HEK293 (cell line): ENCODE measurements at regions not wholly inside any gene's neighbourhood (a gene's known extent, or its start where the extent isn't known, plus 50 kb on each side); places are given as distances from the start of the nearest gene placed in this dataset.

ENCODE experiments used
- CTCF ChIA-PET: fragments of 350-600 bp; formaldehyde crosslinking; extraction: SDS; loops from one replicate; lab custom pipeline; 2021; ENCODE audit warnings: antibody characterized with exemption; lab: Yijun Ruan, JAX
- POLR2A ChIA-PET: fragments of 300-600 bp; formaldehyde crosslinking; extraction: SDS; loops from one replicate; lab custom pipeline; 2020; ENCODE audit warnings: antibody characterized with exemption, inconsistent platforms; lab: Yijun Ruan, JAX
- H3K27ac ChIP-seq: fragments of 200-500 bp; sonication (Bioruptor generic); 2 replicates; pipeline ENCODE4 v1.5.1; 2014; ENCODE audit warnings: low read depth, low read length, control low read depth, inconsistent platforms; ENCODE audit errors: extremely low read depth
- H3K36me3 ChIP-seq, 2 experiments: fragments of 200-500 bp in 1 of 2; sonication (Bioruptor generic) in 1 of 2; 1 replicate in 1 of 2; 2 replicates in 1 of 2; pipeline ENCODE4 v1.5.1; 2014 to 2017; ENCODE audit warnings: inconsistent platforms in 2 of 2, low read length in 2 of 2; ENCODE audit not compliant: control insufficient read depth in 2 of 2, insufficient read depth in 1 of 2
- H3K4me1 ChIP-seq: fragments of 200-500 bp; sonication (Bioruptor generic); 2 replicates; pipeline ENCODE4 v1.5.1; 2014; ENCODE audit warnings: mild to moderate bottlenecking, low read length, inconsistent platforms; ENCODE audit not compliant: control insufficient read depth, insufficient read depth
- H3K4me3 ChIP-seq: 2 replicates; pipeline ENCODE4 v1.5.1; 2011; ENCODE audit warnings: low read depth, mild to moderate bottlenecking, control low read depth, low read length, moderate library complexity
- H3K9me3 ChIP-seq: fragments of 200-500 bp; sonication (Bioruptor generic); 2 replicates; pipeline ENCODE4 v1.5.1; 2014; ENCODE audit warnings: low read depth, low read length, inconsistent platforms; ENCODE audit not compliant: control insufficient read depth, insufficient read depth
- GLIS1 ChIP-seq: fragments of 450-650 bp; formaldehyde crosslinking; IDR thresholded peaks from 2 replicates; pipeline ENCODE4 v1.5.1; 2016; ENCODE audit warnings: missing biosample characterization, missing genetic modification characterization
- KLF8 ChIP-seq: fragments of 450-650 bp; formaldehyde crosslinking; IDR thresholded peaks from 2 replicates; pipeline ENCODE4 v1.5.1; 2016; ENCODE audit warnings: missing biosample characterization, missing genetic modification characterization
- MZF1 ChIP-seq: fragments of 450-650 bp; formaldehyde crosslinking; IDR thresholded peaks from 2 replicates; pipeline ENCODE4 v1.5.1; 2017; ENCODE audit warnings: missing biosample characterization, missing genetic modification characterization, borderline replicate concordance
- PRDM2 ChIP-seq: fragments of 450-650 bp; formaldehyde crosslinking; IDR thresholded peaks from 2 replicates; pipeline ENCODE4 v1.5.1; 2016; ENCODE audit warnings: missing biosample characterization, missing genetic modification characterization, borderline replicate concordance
- ZNF112 ChIP-seq: fragments of 450-650 bp; formaldehyde crosslinking; IDR thresholded peaks from 2 replicates; pipeline ENCODE4 v1.5.0; 2017; ENCODE audit warnings: missing biosample characterization, missing genetic modification characterization
- ZNF140 ChIP-seq: fragments of 450-650 bp; formaldehyde crosslinking; IDR thresholded peaks from 2 replicates; pipeline ENCODE4 v1.5.1; 2016; ENCODE audit warnings: missing biosample characterization, missing genetic modification characterization
- ZNF175 ChIP-seq: fragments of 450-650 bp; formaldehyde crosslinking; IDR thresholded peaks from 2 replicates; pipeline ENCODE4 v1.5.1; 2016; ENCODE audit warnings: missing biosample characterization, missing genetic modification characterization
- ZNF19 ChIP-seq: fragments of 450-650 bp; formaldehyde crosslinking; IDR thresholded peaks from 2 replicates; pipeline ENCODE4; 2016; ENCODE audit warnings: missing biosample characterization, missing genetic modification characterization, low read depth
- ZNF223 ChIP-seq: fragments of 450-650 bp; formaldehyde crosslinking; IDR thresholded peaks from 2 replicates; pipeline ENCODE4 v1.5.1; 2016; ENCODE audit warnings: missing biosample characterization, missing genetic modification characterization
- ZNF335 ChIP-seq: fragments of 450-650 bp; formaldehyde crosslinking; conservative IDR thresholded peaks from 2 replicates; pipeline ENCODE4 v1.5.1; 2016; ENCODE audit warnings: missing biosample characterization, missing genetic modification characterization
- ZNF366 ChIP-seq: fragments of 450-650 bp; formaldehyde crosslinking; conservative IDR thresholded peaks from 2 replicates; pipeline ENCODE4 v1.5.1; 2016; ENCODE audit warnings: missing biosample characterization, missing genetic modification characterization
- ZNF391 ChIP-seq: fragments of 450-650 bp; formaldehyde crosslinking; IDR thresholded peaks from 2 replicates; pipeline ENCODE4 v1.5.1; 2016; ENCODE audit warnings: low read depth, missing biosample characterization, missing genetic modification characterization, borderline replicate concordance
- ZNF488 ChIP-seq: fragments of 450-650 bp; formaldehyde crosslinking; IDR thresholded peaks from 2 replicates; pipeline ENCODE4 v1.5.1; 2016; ENCODE audit warnings: missing biosample characterization, missing genetic modification characterization
- ZNF501 ChIP-seq: fragments of 450-650 bp; formaldehyde crosslinking; IDR thresholded peaks from 2 replicates; pipeline ENCODE4 v1.5.1; 2016; ENCODE audit warnings: missing biosample characterization, missing genetic modification characterization
- ZNF521 ChIP-seq: fragments of 450-650 bp; formaldehyde crosslinking; IDR thresholded peaks from 2 replicates; pipeline ENCODE4 v1.5.1; 2017; ENCODE audit warnings: missing biosample characterization, mild to moderate bottlenecking, missing genetic modification characterization
- ZNF596 ChIP-seq: fragments of 450-650 bp; IDR thresholded peaks from 2 replicates; pipeline ENCODE4 v1.5.0; 2018; ENCODE audit warnings: missing biosample characterization, mild to moderate bottlenecking, missing genetic modification characterization, moderate library complexity
- ZNF626 ChIP-seq: fragments of 450-650 bp; sonication (Bioruptor Pico); formaldehyde crosslinking; IDR thresholded peaks from 2 replicates; pipeline ENCODE4 v1.5.1; 2018; ENCODE audit warnings: missing biosample characterization, missing genetic modification characterization, inconsistent platforms
- ZNF658 ChIP-seq: fragments of 450-650 bp; formaldehyde crosslinking; IDR thresholded peaks from 2 replicates; pipeline ENCODE4; 2016; ENCODE audit warnings: missing biosample characterization, missing genetic modification characterization
- TF ChIP-seq, protein P1 (sequence below): fragments of 450-650 bp; formaldehyde crosslinking; IDR thresholded peaks from 2 replicates; pipeline ENCODE4 v1.5.1; 2017; ENCODE audit warnings: missing biosample characterization, missing genetic modification characterization

GRCh38 chr2:157082950-157083349 lies 174.6 kb upstream of the GALNT5 start:
- no peaks in the 10 kb centered on the region for H3K36me3 ChIP-seq
- H3K4me1 ChIP-seq: no peaks in the 10 kb centered on the region
- no peaks in the 10 kb centered on the region for H3K9me3 ChIP-seq
- POLR2A ChIA-PET: no interaction called here
- H3K27ac ChIP-seq: no peak overlapping the region
- H3K4me3 ChIP-seq: no peak overlapping the region
- CTCF ChIA-PET: no interaction called here
- TF ChIP-seq PRDM2 (tag by site-specific recombination) (no peak), ZNF501 (tag by site-specific recombination) (no peak), ZNF366 (tag by site-specific recombination) (no peak), ZNF175 (tag by site-specific recombination) (no peak), ZNF521 (tag by site-specific recombination) (no peak), ZNF335 (tag by site-specific recombination) (no peak), ZNF112 (no peak), ZNF391 (tag by site-specific recombination) (no peak), ZNF626 (tag by site-specific recombination) (no peak), ZNF488 (no peak), ZNF223 (tag by site-specific recombination) (no peak), MZF1 (tag by site-specific recombination) (no peak), ZNF19 (tag by site-specific recombination) (no peak), ZNF140 (tag by site-specific recombination) (no peak), GLIS1 (tag by site-specific recombination) (no peak)
- TF ChIP-seq, protein P1, sequence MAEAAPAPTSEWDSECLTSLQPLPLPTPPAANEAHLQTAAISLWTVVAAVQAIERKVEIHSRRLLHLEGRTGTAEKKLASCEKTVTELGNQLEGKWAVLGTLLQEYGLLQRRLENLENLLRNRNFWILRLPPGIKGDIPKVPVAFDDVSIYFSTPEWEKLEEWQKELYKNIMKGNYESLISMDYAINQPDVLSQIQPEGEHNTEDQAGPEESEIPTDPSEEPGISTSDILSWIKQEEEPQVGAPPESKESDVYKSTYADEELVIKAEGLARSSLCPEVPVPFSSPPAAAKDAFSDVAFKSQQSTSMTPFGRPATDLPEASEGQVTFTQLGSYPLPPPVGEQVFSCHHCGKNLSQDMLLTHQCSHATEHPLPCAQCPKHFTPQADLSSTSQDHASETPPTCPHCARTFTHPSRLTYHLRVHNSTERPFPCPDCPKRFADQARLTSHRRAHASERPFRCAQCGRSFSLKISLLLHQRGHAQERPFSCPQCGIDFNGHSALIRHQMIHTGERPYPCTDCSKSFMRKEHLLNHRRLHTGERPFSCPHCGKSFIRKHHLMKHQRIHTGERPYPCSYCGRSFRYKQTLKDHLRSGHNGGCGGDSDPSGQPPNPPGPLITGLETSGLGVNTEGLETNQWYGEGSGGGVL (tag by site-specific recombination): no peak

DNA sequence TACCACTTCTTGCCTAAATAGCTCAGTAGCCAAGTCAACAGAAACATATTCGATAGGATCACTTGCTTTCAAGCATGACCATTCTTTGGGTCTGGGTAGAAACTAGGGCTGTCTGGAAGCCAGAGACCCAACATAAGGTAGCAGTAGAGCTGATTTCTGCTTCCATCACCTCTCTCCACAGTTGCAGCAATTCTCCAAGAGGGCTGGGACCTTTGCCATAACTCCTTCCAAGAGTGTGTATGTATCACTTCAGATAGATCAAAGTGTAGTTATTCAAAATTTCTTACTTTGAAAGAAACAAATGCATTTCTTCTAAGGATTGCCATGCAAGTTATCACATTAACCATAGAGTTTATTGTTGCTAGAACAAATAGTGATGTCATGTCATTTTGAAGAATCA lies 172.0 kb upstream of the GALNT5 start:
- TF ChIP-seq ZNF596 (tag by site-specific recombination) (no peak), KLF8 (tag by site-specific recombination) (no peak), ZNF658 (tag by site-specific recombination) (no peak)
- H3K27ac ChIP-seq: no peak overlapping the region
- H3K9me3 ChIP-seq: no peaks in the 10 kb centered on the region
- no peaks in the 10 kb centered on the region for H3K4me1 ChIP-seq
- no peaks in the 10 kb centered on the region for H3K36me3 ChIP-seq
- ChIA-PET POLR2A (no interaction called here), CTCF (no interaction called here)
- H3K4me3 ChIP-seq: no peak overlapping the region
